HG02943 (cell line): ENCODE measurements at regions not wholly inside any gene's neighbourhood (a gene's known extent, or its start where the extent isn't known, plus 50 kb on each side); places are given as distances from the start of the nearest gene placed in this dataset.

Experiments used
- ATAC-seq: cut with Tn5 transposase; IDR thresholded peaks from one replicate; pipeline ENCODE4 v1.9.1; 2021; ENCODE audit warnings: mild to moderate bottlenecking, low read depth, moderate library complexity; ENCODE audit not compliant: unreplicated experiment

GRCh38 chr4:180542445-180543100 is 1700.6 kb upstream of the TENM3 start:
- ATAC-seq = no peak

GRCh38 chr4:180550106-180550505 is 1693.1 kb upstream of the TENM3 start:
- no peak for ATAC-seq

DNA sequence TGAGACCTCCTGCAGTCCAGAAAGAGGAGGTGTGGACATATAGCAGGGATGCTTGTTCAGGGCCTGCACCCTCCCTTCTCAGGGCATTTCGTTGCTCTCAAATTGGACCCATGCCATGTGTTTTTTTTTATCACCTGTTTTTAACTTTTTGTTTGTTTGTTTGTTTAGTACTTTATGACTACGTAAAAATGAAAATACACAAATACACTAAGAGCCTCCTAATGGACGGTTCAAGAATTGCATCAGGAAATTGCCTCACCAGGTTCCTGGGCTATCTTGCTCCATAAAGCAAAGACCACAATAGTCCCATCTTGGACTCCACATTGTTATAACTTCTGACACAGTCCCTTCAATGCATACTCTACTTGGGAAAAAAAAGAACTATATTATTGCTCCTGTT is 1685.9 kb upstream of the TENM3 start:
- peak; percentile 68 for ATAC-seq

DNA sequence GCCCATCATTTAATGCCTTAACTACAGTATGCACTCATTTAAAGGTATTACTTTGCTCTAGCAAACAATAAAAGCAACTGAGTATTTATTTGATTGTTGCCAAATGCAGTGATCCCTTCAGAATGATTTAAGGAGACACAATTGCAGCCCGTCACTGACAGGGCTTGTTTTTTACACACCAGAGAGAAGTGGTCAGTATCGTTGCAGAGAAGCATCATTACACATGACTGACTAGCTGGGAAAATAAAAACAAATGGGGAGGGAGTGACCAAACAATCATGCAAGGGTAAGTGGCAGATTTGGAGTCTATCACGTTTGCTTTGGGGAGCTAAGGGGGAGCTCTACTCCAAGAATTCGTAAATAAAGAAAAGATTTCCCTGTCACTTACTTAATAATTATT is 1685.3 kb upstream of the TENM3 start:
- ATAC-seq = no peak

DNA sequence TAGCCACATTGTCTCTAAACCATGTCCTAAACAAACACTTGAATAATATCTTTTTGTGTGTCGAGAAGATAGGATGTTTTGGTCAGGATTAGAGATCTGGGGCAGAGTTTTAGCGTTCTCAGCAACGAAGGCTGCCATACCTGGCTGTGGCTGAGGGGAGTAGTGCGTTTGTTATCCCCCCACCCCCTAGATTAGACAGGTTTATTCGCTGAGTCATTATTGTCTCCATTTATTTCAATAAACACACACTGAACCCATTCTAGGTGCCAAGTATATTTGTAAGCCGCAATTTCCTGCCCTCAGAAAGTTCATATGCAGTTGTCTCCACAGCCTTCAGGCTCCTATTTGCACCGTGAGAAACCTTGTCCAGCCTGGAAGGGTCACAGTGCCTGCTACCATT is 1684.8 kb upstream of the TENM3 start:
- no peak for ATAC-seq

- no peak for ATAC-seq
Measured at GRCh38 chr4:180560896-180561295, 1682.3 kb upstream of the TENM3 start.

DNA sequence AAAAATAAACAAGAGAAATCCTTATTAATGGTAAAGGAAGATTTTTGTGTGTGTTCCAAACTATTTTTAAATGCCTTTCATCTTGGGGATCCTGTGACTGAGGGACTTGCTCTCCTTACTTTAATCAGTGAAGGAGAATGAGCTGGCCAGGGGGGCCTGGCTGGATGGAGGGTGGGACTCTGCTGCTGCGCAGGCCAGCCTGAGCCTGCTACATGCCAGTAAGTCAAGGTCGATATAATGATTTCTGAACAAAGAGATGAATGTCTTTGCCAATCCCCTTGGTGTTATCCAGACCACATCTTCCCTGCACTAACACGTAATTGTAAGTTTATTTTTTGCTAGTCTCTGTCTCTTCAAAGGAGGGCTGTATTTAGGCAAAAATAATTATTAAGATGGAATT is 1679.2 kb upstream of the TENM3 start:
- ATAC-seq = no peak

- ATAC-seq = no peak
Measured at GRCh38 chr4:180564448-180564847, 1678.8 kb upstream of the TENM3 start.

GRCh38 chr4:180565856-180566431 is 1677.3 kb upstream of the TENM3 start:
- ATAC-seq = no peak

DNA sequence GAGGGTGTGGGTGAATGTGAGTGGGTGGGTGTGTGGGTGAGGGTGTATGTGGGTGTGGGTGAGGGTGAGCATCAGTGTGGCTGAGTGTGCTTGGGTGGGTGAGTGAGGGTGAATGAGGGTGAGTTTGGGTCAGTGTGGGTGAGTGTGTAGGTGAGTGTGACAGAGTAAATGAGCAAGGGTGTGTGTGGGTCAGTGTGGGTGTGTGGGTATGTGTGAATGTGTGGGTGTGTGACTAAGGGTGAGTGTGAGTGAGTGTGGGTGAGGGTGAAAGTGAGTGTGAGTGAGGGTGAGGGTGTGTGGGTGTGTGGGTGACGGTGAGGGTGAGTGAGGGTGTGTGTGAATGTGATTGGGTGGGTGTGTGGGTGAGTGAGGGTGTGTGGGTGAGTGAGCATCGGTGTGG is 1676.7 kb upstream of the TENM3 start:
- no peak for ATAC-seq

GRCh38 chr4:180567080-180567479 is 1676.1 kb upstream of the TENM3 start:
- ATAC-seq = no peak

DNA sequence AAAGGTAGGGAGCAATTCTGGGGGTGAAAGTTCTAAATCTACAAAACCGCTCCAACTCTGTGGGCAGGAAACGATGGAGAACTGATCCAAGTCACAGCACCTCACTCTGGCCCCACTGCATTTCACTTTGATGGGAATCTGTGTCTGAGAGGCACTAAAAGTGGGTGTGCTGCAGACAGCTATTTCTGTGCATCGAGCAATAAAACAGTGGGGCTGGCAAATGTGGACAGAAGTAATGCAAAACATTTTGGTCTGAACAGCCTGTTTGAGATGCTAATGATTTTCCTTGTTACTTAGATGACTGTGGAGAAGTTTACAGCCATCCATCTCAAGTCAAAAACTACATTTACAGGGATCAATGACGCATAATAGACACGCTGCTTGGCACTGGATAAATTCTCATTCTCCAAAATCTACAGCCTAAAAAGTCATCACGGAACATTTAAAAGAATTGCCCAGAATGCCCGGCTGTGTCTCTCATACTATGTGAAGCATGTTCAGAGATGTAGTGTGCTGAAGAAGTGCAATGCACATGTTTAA is 1671.6 kb upstream of the TENM3 start:
- no peak for ATAC-seq

DNA sequence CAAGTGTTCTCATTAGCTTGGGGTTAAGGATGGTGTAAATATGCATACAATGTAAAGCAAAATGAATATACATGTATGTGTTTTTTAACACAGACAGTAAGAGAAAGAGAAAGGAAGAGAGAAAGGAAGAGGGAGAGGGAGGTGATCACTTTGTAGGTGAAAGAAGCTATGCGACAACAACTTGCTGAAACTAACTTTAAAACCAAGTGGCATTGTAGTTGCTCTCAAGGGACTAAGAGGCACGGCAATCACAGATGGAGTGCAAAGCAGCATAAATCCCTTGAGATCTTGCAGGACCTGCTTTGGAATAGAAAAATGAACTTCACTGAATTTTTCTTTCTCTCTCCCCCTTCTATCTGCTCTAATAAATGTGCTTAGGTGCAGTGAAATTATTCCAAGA is 1665.0 kb upstream of the TENM3 start:
- no peak for ATAC-seq

GRCh38 chr4:180581061-180581460 is 1662.1 kb upstream of the TENM3 start:
- ATAC-seq = no peak

- ATAC-seq = no peak
Measured at GRCh38 chr4:180587379-180587778, 1655.8 kb upstream of the TENM3 start.

DNA sequence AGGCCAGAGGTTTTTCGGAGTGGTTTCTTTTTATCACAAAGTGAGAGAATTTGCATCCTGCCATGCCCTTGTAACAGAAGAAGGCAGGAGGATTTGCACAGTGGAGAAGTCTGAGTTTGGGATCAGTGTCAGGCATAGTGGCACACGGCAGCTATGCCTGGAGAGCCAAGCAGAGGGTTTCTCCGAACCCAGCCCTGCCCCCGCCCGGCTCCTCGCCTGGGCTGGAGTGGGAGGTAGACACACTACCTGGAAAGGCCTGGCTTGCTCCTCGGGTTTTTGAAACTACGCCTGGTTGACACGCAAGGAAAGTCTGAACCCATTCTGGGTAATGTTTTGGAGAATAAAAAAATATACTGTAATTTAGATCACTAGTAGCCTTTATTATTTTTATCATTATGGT is 1653.6 kb upstream of the TENM3 start:
- ATAC-seq = no peak

DNA sequence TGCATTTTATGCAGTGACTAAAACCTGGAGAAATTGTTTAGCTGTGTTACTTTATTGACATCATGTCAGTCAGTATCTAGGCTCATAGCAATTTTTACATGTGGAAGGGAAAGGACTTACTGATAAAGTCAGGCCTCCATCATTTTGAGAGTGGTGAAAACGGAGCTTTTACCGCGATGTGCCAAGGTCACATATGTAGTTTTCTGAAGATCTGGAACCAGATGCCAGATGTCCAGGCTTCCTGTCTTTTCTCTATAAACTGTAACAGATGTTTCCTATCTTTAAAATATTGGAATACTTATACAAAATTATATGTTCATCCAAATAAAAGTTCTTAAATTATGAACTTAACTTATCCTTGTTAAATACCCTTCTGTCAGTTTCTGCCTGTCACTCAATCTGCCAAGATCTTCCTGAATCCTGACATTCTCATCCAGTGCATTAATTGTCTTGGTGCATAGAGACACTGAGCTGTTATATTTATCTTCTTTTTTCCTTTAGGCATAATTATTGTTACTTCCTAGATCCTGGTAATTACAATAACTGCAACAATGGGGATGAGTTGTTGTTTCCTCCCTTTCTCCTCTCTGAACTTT is 1646.2 kb upstream of the TENM3 start:
- ATAC-seq = no peak

DNA sequence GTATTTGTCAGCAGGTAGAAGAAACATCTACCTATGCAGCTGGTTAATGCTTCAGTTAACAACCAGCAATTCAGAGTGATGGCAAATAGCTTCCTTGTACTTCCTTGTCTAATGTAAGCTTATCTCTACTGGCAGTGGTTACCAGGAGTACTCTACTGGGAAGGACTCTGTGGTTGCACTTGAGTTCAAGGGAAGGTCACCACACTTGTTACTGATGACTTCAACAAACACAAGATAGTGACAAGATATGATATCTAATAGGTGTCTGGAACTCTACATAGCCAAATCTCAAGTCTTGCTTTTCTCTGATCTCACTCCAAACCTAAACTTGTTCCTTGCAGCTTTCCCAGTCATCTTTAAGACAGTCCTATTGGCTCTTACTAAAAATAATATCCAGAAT is 1644.9 kb upstream of the TENM3 start:
- ATAC-seq = no peak

DNA sequence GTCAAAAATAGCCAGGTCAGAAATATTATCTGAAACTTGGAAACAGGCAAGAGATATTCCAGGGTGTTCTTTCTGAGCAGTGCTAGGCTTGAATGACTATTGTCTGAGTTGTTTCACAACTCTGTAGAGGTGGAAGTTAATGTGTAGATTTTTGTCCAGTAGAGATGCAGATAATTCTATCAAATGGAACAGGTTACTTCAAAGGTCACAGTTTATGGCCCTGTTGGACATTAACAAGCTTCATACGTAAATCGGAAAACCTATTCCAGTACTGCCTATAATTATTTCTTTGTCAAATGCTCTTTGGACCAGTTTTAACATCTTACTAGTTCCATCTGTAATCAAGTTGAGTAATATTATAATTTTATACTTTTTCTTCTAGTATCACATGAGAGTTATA is 1639.4 kb upstream of the TENM3 start:
- ATAC-seq = no peak

DNA sequence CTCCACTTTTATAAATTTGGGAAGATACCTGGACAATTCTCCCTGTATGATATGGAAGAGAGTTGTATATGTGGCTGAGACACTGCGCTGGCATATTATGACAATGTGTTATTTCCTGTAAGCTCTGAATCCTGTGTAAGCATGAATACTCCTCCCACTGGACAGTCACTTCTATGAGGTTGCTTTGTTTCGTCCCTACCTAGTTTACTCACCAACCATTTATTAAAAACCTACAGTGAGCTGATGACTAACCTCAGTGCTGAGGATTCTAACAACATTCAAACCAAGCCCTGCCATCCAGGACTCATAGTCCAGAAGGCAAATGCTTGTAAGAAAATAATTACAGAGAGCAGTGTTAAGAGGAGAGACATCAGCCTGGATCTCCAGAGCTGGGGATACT is 1632.9 kb upstream of the TENM3 start:
- no peak for ATAC-seq

- ATAC-seq = no peak
Measured at GRCh38 chr4:180615746-180616145, 1627.5 kb upstream of the TENM3 start.

- no peak for ATAC-seq
Measured at GRCh38 chr4:180617196-180617595, 1626.0 kb upstream of the TENM3 start.
